C4-2B (cell line): ENCODE measurements at regions not wholly inside any gene's neighbourhood (a gene's known extent, or its start where the extent isn't known, plus 50 kb on each side); places are given as distances from the start of the nearest gene placed in this dataset.

ENCODE experiments used
- ZFX ChIP-seq: fragments of 450-650 bp; IDR thresholded peaks from 2 replicates; pipeline ENCODE4 v1.6.1; 2017
- TF ChIP-seq, protein P1 (sequence below): fragments of 450-650 bp; conservative IDR thresholded peaks from 2 replicates; pipeline ENCODE4 v1.5.1; 2017; ENCODE audit warnings: mild to moderate bottlenecking

DNA sequence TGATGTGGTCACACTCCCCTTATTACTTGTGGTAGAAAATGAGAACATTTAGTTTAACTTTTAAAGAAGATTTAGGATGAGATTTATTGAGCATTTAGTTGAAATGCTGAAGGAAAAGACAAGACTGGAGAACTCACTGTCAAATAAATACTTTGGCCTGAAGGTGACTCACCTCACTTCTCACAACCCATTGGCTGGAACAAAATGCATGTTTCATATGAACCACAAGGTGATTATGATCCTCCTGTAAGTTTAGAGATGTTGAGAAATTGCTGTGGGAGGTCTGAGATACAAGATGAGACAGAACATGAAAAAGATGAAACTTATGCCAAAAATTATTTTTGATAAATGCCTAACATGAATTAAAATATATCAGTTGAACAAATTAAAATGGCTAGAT is 1004.5 kb downstream of the SOCS6 start:
- TF ChIP-seq, protein P1, sequence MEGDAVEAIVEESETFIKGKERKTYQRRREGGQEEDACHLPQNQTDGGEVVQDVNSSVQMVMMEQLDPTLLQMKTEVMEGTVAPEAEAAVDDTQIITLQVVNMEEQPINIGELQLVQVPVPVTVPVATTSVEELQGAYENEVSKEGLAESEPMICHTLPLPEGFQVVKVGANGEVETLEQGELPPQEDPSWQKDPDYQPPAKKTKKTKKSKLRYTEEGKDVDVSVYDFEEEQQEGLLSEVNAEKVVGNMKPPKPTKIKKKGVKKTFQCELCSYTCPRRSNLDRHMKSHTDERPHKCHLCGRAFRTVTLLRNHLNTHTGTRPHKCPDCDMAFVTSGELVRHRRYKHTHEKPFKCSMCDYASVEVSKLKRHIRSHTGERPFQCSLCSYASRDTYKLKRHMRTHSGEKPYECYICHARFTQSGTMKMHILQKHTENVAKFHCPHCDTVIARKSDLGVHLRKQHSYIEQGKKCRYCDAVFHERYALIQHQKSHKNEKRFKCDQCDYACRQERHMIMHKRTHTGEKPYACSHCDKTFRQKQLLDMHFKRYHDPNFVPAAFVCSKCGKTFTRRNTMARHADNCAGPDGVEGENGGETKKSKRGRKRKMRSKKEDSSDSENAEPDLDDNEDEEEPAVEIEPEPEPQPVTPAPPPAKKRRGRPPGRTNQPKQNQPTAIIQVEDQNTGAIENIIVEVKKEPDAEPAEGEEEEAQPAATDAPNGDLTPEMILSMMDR, result no peak
- no peak for TF ChIP-seq ZFX
